Caco-2 (cell line): ENCODE measurements at regions not wholly inside any gene's neighbourhood (a gene's known extent, or its start where the extent isn't known, plus 50 kb on each side); places are given as distances from the start of the nearest gene placed in this dataset.

Source experiments
- BruUV-seq: library from RNA; stranded (reverse); fragments of 400-500 nt; replicated peaks from 2 replicates; lab custom pipeline; 2021; lab: Mats Ljungman, UMichigan
- CTCF ChIA-PET: fragments of 300-600 bp; sonication (Branson Sonifier 250); formaldehyde crosslinking; loops from one replicate; lab custom pipeline; 2022; ENCODE audit warnings: antibody characterized with exemption; lab: Charles Lee
- POLR2A ChIA-PET: fragments of 300-600 bp; sonication (Branson Sonifier 250); formaldehyde crosslinking; loops from one replicate; lab custom pipeline; 2022; ENCODE audit warnings: antibody characterized with exemption; lab: Charles Lee
- DNase-seq, 2 experiments: peaks; one replicate each; pipeline versions ENCODE4 v3.0.0 to v3.0.0-alpha.2; 2020 to 2022
- H3K27me3 ChIP-seq: replicated peaks from 2 replicates; pipeline ENCODE4 v1.6.0; 2011; ENCODE audit warnings: low read length; ENCODE audit not compliant: control insufficient read depth, insufficient read depth
- H3K36me3 ChIP-seq: 2 replicates; pipeline ENCODE4 v1.5.1; 2011; ENCODE audit warnings: low read length; ENCODE audit not compliant: control insufficient read depth, insufficient read depth
- H3K4me1 ChIP-seq: fragments of 250-450 bp; sonication (Bioruptor Pico); 2 replicates; pipeline ENCODE4 v1.5.1; 2020; ENCODE audit warnings: mild to moderate bottlenecking
- H3K4me3 ChIP-seq: 2 replicates; pipeline ENCODE4 v1.5.1; 2011; ENCODE audit warnings: low read depth, mild to moderate bottlenecking, control low read depth, low read length
- H3K9me3 ChIP-seq: fragments of 250-450 bp; sonication (Bioruptor Pico); 2 replicates; pipeline ENCODE4 v1.5.1; 2020; ENCODE audit warnings: mild to moderate bottlenecking, moderate library complexity
- H3K27ac Mint-ChIP-seq: one replicate; pipeline ENCODE4 v1.8.0; 2022; ENCODE audit warnings: mixed read lengths; ENCODE audit not compliant: unreplicated experiment
- H3K27me3 Mint-ChIP-seq: one replicate; pipeline ENCODE4 v1.8.0; 2022; ENCODE audit warnings: mixed read lengths; ENCODE audit not compliant: insufficient read depth, unreplicated experiment
- H3K36me3 Mint-ChIP-seq: one replicate; pipeline ENCODE4 v1.8.0; 2022; ENCODE audit warnings: mild to moderate bottlenecking, mixed read lengths; ENCODE audit not compliant: insufficient read depth, unreplicated experiment
- H3K4me1 Mint-ChIP-seq: one replicate; pipeline ENCODE4 v1.8.0; 2022; ENCODE audit warnings: low read depth, mixed read lengths; ENCODE audit not compliant: unreplicated experiment
- H3K4me3 Mint-ChIP-seq: one replicate; pipeline ENCODE4 v1.8.0; 2022; ENCODE audit warnings: mild to moderate bottlenecking, moderate library complexity, mixed read lengths; ENCODE audit not compliant: unreplicated experiment
- H3K9me3 Mint-ChIP-seq: one replicate; pipeline ENCODE4 v1.8.0; 2022; ENCODE audit warnings: mixed read lengths; ENCODE audit not compliant: unreplicated experiment
- intact Hi-C: fragments of 100-400 bp; cut with micrococcal nuclease; formaldehyde crosslinking; loops from one replicate; pipeline ENCODE4 v1.10.0; 2022; ENCODE audit not compliant: unreplicated experiment
- TF ChIP-seq, protein P1 (sequence below), 2 experiments: fragments of 200-600 bp in 1 of 2; IDR thresholded peaks; 1 replicate in 1 of 2; 2 replicates in 1 of 2; pipeline versions ENCODE4 v1.5.1 to v1.8.0; 2011 to 2022; ENCODE audit warnings: antibody characterized with exemption in 1 of 2, control low read depth in 1 of 2, inconsistent platforms in 1 of 2, low read depth in 1 of 2, low read length in 1 of 2, mild to moderate bottlenecking in 1 of 2, moderate library complexity in 1 of 2; ENCODE audit not compliant: insufficient read depth in 1 of 2, severe bottlenecking in 1 of 2, unreplicated experiment in 1 of 2

DNA sequence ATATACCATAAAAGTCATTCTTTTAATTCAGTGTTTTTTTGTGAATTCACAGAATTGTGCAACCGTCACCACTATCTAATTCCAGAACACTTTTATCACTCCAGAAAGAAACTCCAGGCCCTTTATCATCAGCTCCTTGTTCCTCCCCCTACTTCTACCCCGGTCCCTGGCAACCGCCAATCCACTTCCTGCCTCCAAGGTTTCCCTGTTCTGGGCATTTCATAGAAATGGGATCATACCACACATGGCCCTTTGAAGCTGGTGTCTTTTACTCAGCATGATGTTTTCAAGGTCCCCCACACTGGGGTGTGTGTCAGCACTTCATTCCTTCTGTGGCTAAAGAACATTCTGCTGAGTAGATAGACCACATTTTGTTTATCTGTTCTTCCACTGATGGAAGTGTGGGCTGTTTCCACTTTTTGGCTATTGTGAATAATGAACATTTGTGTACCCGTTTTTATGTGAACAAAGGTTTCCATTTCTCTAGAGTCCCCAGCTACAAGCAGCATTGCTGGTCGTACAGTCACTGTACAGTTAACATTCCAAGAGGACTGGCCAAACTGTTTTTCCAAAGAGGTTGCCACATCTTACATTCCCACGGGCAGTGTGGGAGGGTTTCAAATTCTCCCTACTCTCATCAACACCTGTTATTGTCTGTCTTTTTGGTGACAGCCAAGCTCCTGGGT is 75.8 kb upstream of the ZNF469 start:
- no peaks in the 10 kb centered on the region for H3K27me3 Mint-ChIP-seq
- BruUV-seq: no TSS peak
- TF ChIP-seq, protein P1, sequence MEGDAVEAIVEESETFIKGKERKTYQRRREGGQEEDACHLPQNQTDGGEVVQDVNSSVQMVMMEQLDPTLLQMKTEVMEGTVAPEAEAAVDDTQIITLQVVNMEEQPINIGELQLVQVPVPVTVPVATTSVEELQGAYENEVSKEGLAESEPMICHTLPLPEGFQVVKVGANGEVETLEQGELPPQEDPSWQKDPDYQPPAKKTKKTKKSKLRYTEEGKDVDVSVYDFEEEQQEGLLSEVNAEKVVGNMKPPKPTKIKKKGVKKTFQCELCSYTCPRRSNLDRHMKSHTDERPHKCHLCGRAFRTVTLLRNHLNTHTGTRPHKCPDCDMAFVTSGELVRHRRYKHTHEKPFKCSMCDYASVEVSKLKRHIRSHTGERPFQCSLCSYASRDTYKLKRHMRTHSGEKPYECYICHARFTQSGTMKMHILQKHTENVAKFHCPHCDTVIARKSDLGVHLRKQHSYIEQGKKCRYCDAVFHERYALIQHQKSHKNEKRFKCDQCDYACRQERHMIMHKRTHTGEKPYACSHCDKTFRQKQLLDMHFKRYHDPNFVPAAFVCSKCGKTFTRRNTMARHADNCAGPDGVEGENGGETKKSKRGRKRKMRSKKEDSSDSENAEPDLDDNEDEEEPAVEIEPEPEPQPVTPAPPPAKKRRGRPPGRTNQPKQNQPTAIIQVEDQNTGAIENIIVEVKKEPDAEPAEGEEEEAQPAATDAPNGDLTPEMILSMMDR (IDR thresholded peaks at IDR 0.05; ENCODE audit: insufficient read depth in 1 of 2, low read depth in 1 of 2, low read length in 1 of 2, severe bottlenecking in 1 of 2, unreplicated experiment in 1 of 2): no peak
- peaks cover 18% of the 10 kb centered on the region for H3K9me3 Mint-ChIP-seq
- no peak overlapping the region for H3K4me3 Mint-ChIP-seq
- no peaks in the 10 kb centered on the region for H3K36me3 Mint-ChIP-seq
- intact Hi-C loops: no loop called here
- H3K4me1 Mint-ChIP-seq: peaks cover 19% of the 10 kb centered on the region
- Histone ChIP-seq H3K9me3 (peaks cover 7% of the 10 kb centered on the region), H3K27me3 (no peaks in the 10 kb centered on the region), H3K36me3 (no peaks in the 10 kb centered on the region), H3K4me1 (peaks cover 21% of the 10 kb centered on the region), H3K4me3 (no peak overlapping the region)
- DNase-seq: no peak
- no peak overlapping the region for H3K27ac Mint-ChIP-seq
- POLR2A ChIA-PET: no interaction called here
- CTCF ChIA-PET: no interaction called here

GRCh38 chr16:88308441-88309173 is 74.2 kb upstream of the ZNF469 start:
- Mint-ChIP-seq H3K27ac (no peak overlapping the region), H3K4me1 (peaks cover 19% of the 10 kb centered on the region), H3K4me3 (no peak overlapping the region), H3K36me3 (no peaks in the 10 kb centered on the region), H3K9me3 (peaks cover 31% of the 10 kb centered on the region), H3K27me3 (no peaks in the 10 kb centered on the region)
- Histone ChIP-seq H3K36me3 (no peaks in the 10 kb centered on the region), H3K9me3 (peaks cover 11% of the 10 kb centered on the region), H3K27me3 (no peaks in the 10 kb centered on the region), H3K4me3 (no peak overlapping the region), H3K4me1 (peaks cover 18% of the 10 kb centered on the region)
- intact Hi-C loops: no loop called here
- POLR2A ChIA-PET: no interaction called here
- no peak for DNase-seq
- CTCF ChIA-PET: no interaction called here
- TF ChIP-seq, protein P1 (IDR thresholded peaks at IDR 0.05; ENCODE audit: insufficient read depth in 1 of 2, low read depth in 1 of 2, low read length in 1 of 2, severe bottlenecking in 1 of 2, unreplicated experiment in 1 of 2): no peak
- no TSS peak for BruUV-seq

DNA sequence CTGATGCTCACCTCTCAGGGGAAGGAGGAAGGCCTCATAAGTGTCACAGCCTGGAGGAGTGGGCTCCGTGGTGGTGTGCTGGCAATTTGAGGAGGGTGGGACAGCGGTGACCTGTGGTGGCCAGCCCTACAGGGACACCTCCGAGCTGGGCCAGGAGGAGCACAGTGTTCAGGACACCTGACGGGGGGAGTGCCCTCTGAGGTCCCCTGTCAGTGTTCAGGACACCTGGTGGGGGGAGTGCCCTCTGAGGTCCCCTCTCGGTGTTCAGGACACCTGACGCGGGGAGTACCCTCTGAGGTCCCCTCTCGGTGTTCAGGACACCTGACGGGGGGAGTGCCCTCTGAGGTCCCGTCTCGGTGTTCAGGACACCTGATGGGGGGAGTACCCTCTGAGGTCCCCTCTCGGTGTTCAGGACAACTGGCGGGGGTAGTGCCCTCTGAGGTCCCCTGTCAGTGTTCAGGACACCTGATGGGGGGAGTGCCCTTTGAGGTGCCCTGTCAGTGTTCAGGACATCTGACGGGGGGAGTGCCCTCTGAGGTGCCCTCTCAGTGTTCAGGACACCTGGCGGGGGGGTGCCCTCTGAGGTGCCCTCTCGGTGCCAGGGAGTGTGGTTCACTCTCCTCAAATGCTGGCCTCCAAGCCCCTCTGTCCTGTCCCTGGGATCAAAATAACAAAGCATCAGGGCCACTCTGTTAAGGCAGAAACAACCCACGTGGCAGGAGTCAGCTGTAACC is 73.4 kb upstream of the ZNF469 start:
- no peak for DNase-seq
- TF ChIP-seq, protein P1 (IDR thresholded peaks at IDR 0.05; ENCODE audit: insufficient read depth in 1 of 2, low read depth in 1 of 2, low read length in 1 of 2, severe bottlenecking in 1 of 2, unreplicated experiment in 1 of 2): no peak
- CTCF ChIA-PET: no interaction called here
- Histone ChIP-seq H3K9me3 (peaks cover 11% of the 10 kb centered on the region), H3K4me3 (no peak overlapping the region), H3K27me3 (no peaks in the 10 kb centered on the region), H3K36me3 (no peaks in the 10 kb centered on the region), H3K4me1 (peaks cover 10% of the 10 kb centered on the region)
- H3K9me3 Mint-ChIP-seq: peaks cover 31% of the 10 kb centered on the region
- H3K27ac Mint-ChIP-seq: no peak overlapping the region
- no peaks in the 10 kb centered on the region for H3K27me3 Mint-ChIP-seq
- no TSS peak for BruUV-seq
- peaks cover 16% of the 10 kb centered on the region for H3K4me1 Mint-ChIP-seq
- POLR2A ChIA-PET: no interaction called here
- intact Hi-C loops: no loop called here
- H3K4me3 Mint-ChIP-seq: no peak overlapping the region
- no peaks in the 10 kb centered on the region for H3K36me3 Mint-ChIP-seq
